IMR-90 (cell line): ENCODE measurements at regions not wholly inside any gene's neighbourhood (a gene's known extent, or its start where the extent isn't known, plus 50 kb on each side); places are given as distances from the start of the nearest gene placed in this dataset.

Source experiments
- ATAC-seq: fragments of 200-7000 bp; cut with Tn5 transposase; 2 replicates; pipeline ENCODE4 v1.9.1; 2020; ENCODE audit warnings: low read depth, mild to moderate bottlenecking, moderate library complexity
- BruUV-seq: library from RNA; stranded (reverse); fragments of 400-500 nt; replicated peaks from 2 replicates; lab custom pipeline; 2021; lab: Mats Ljungman, UMichigan
- CTCF ChIA-PET: fragments of 300-600 bp; formaldehyde crosslinking; extraction: SDS; loops from one replicate; lab custom pipeline; 2021; ENCODE audit warnings: antibody characterized with exemption; lab: Yijun Ruan, JAX
- POLR2A ChIA-PET: fragments of 300-600 bp; sonication (Branson Sonifier 250); formaldehyde crosslinking; loops from one replicate; lab custom pipeline; 2022; ENCODE audit warnings: antibody characterized with exemption; ENCODE audit not compliant: unreplicated experiment; lab: Charles Lee
- DNase-seq: peaks from one replicate; pipeline ENCODE4 v3.0.0; 2013
- H2AFZ ChIP-seq: replicated peaks from 2 replicates; pipeline ENCODE3; 2013; ENCODE audit warnings: low read length, mild to moderate bottlenecking; ENCODE audit not compliant: poor library complexity
- H2AK5ac ChIP-seq: 2 replicates; pipeline ENCODE4 v1.6.1; 2013; ENCODE audit warnings: low read depth, low read length, inconsistent platforms
- H2AK9ac ChIP-seq: replicated peaks from 2 replicates; pipeline ENCODE3; 2013; ENCODE audit warnings: mild to moderate bottlenecking, low read depth, low read length, moderate library complexity; ENCODE audit not compliant: poor library complexity
- H2BK120ac ChIP-seq: 2 replicates; pipeline ENCODE4 v1.6.1; 2013; ENCODE audit warnings: low read depth, low read length, inconsistent platforms
- H2BK15ac ChIP-seq: 3 replicates; pipeline ENCODE4 v1.6.1; 2013; ENCODE audit warnings: low read depth, low read length, inconsistent platforms
- H2BK20ac ChIP-seq: 2 replicates; pipeline ENCODE4 v1.6.1; 2013; ENCODE audit warnings: low read depth, mild to moderate bottlenecking, inconsistent platforms, low read length, moderate library complexity
- H2BK5ac ChIP-seq: 2 replicates; pipeline ENCODE4 v1.6.1; 2013; ENCODE audit warnings: mild to moderate bottlenecking, low read depth, low read length, inconsistent platforms; ENCODE audit not compliant: poor library complexity, severe bottlenecking
- H3K14ac ChIP-seq: replicated peaks from 2 replicates; pipeline ENCODE4 v1.6.1; 2013; ENCODE audit warnings: low read depth, low read length, inconsistent platforms
- H3K18ac ChIP-seq: 2 replicates; pipeline ENCODE4 v1.6.1; 2013; ENCODE audit warnings: low read depth, low read length, control low read depth
- H3K23ac ChIP-seq: 2 replicates; pipeline ENCODE4 v1.6.1; 2013; ENCODE audit warnings: low read depth, low read length, inconsistent platforms
- H3K27ac ChIP-seq: 2 replicates; pipeline ENCODE4 v1.5.1; 2013; ENCODE audit warnings: mild to moderate bottlenecking, control low read depth, low read length; ENCODE audit not compliant: insufficient read depth
- H3K27me3 ChIP-seq: 2 replicates; pipeline ENCODE4 v1.6.1; 2013; ENCODE audit warnings: low read length; ENCODE audit not compliant: control insufficient read depth, insufficient read depth
- H3K36me3 ChIP-seq: 2 replicates; pipeline ENCODE4 v1.6.1; 2013; ENCODE audit warnings: low read length, mixed read lengths; ENCODE audit not compliant: control insufficient read depth, insufficient read depth
- H3K4ac ChIP-seq: 2 replicates; pipeline ENCODE4 v1.6.1; 2013; ENCODE audit warnings: low read depth, low read length, inconsistent platforms
- H3K4me1 ChIP-seq: 2 replicates; pipeline ENCODE4 v1.6.1; 2013; ENCODE audit warnings: low read length, mixed read lengths; ENCODE audit not compliant: control insufficient read depth, insufficient read depth
- H3K4me2 ChIP-seq: 2 replicates; pipeline ENCODE4 v1.6.1; 2013; ENCODE audit warnings: low read depth, mild to moderate bottlenecking, control low read depth, low read length, moderate library complexity
- H3K4me3 ChIP-seq: 2 replicates; pipeline ENCODE4 v1.5.1; 2013; ENCODE audit warnings: low read depth, mild to moderate bottlenecking, control low read depth, low read length, moderate library complexity; ENCODE audit not compliant: insufficient read depth
- H3K56ac ChIP-seq: 2 replicates; pipeline ENCODE4 v1.6.1; 2013; ENCODE audit warnings: low read length, inconsistent platforms; ENCODE audit not compliant: insufficient read depth; ENCODE audit errors: extremely low read depth
- H3K79me1 ChIP-seq, 2 experiments: 2 replicates each; pipeline ENCODE4 v1.6.1; 2013; ENCODE audit warnings: low read length in 2 of 2, inconsistent platforms in 1 of 2, low read depth in 1 of 2
- H3K9ac ChIP-seq: 2 replicates; pipeline ENCODE4 v1.6.1; 2013; ENCODE audit warnings: low read depth, low read length, control low read depth
- H3K9me1 ChIP-seq: 2 replicates; pipeline ENCODE4 v1.6.1; 2013; ENCODE audit warnings: low read length, inconsistent platforms; ENCODE audit not compliant: insufficient read depth
- H3K9me3 ChIP-seq: 2 replicates; pipeline ENCODE4 v1.6.1; 2013; ENCODE audit warnings: low read length; ENCODE audit not compliant: control insufficient read depth, insufficient read depth
- H4K20me1 ChIP-seq: 2 replicates; pipeline ENCODE4 v1.6.1; 2013; ENCODE audit warnings: low read length, inconsistent platforms; ENCODE audit not compliant: insufficient read depth
- H4K5ac ChIP-seq: 2 replicates; pipeline ENCODE4 v1.6.1; 2013; ENCODE audit warnings: mild to moderate bottlenecking, low read depth, low read length, control low read depth
- H4K8ac ChIP-seq, 2 experiments: 2 replicates each; pipeline ENCODE4 v1.6.1; 2013; ENCODE audit warnings: low read depth in 2 of 2, low read length in 2 of 2, control low read depth in 1 of 2, inconsistent platforms in 1 of 2
- H4K91ac ChIP-seq: 2 replicates; pipeline ENCODE4 v1.6.1; 2013; ENCODE audit warnings: low read depth, low read length, inconsistent platforms; ENCODE audit not compliant: insufficient read depth
- ELK1 ChIP-seq: fragments of 150-350 bp; IDR thresholded peaks from 2 replicates; pipeline ENCODE4 v1.6.1; 2016; ENCODE audit warnings: low read depth, mild to moderate bottlenecking, low read length, moderate library complexity, borderline replicate concordance
- WGBS, 2 experiments: methylation state at CpG; one replicate each; pipeline versions ENCODE4 v1.1.5 to v1.1.7; 2013; ENCODE audit warnings: missing lambda C conversion rate in 2 of 2; ENCODE audit not compliant: insufficient read length in 1 of 2; ENCODE audit errors: extremely low coverage in 2 of 2; 5-methylcytosine and 5-hydroxymethylcytosine counted together
- dilution Hi-C: fragments of 300-500 bp; cut with HindIII; formaldehyde crosslinking; loops from one replicate; pipeline ENCODE4 v1.14.3; 2018; ENCODE audit warnings: low sequenced_read_pairs; ENCODE audit not compliant: unreplicated experiment
- in situ Hi-C: fragments of 300-500 bp; cut with MboI; formaldehyde crosslinking; loops from 3 replicates; pipeline ENCODE4 v1.14.3; 2019; ENCODE audit warnings: low sequenced_read_pairs, inconsistent platforms, mixed read lengths
- intact Hi-C: fragments of 100-400 bp; cut with micrococcal nuclease; formaldehyde crosslinking; loops from 2 replicates; pipeline ENCODE4 v1.10.0; 2022

- Histone ChIP-seq H3K9me3 (no peaks in the 10 kb centered on the region; the same call in none of the 2 replicates), H3K23ac (no peak overlapping the region), H2AK5ac (no peak overlapping the region), H3K9ac (no peak overlapping the region), H3K36me3 (no peaks in the 10 kb centered on the region), H3K4ac (no peak overlapping the region), H3K18ac (no peak overlapping the region), H3K56ac (no peak overlapping the region), H2AFZ (no peak overlapping the region), H4K20me1 (no peaks in the 10 kb centered on the region), H2BK15ac (no peak overlapping the region), H4K5ac (no peak overlapping the region), H2BK5ac (no peak overlapping the region), H2BK120ac (no peak overlapping the region), H3K27me3 (no peaks in the 10 kb centered on the region), H3K27ac (no peak overlapping the region), H3K4me1 (no peaks in the 10 kb centered on the region), H3K9me1 (no peaks in the 10 kb centered on the region), H3K4me2 (no peak overlapping the region), H2AK9ac (no peak overlapping the region), H3K4me3 (no peak overlapping the region), H4K91ac (no peak overlapping the region), H3K79me1 (no peaks in the 10 kb centered on the region), H3K14ac (no peak overlapping the region), H2BK20ac (no peak overlapping the region), H4K8ac (no peak overlapping the region)
- intact Hi-C loops (no loop called here), dilution Hi-C loops (no loop called here), in situ Hi-C loops (no loop called here)
- CTCF ChIA-PET, result no interaction called here
- no peak for ATAC-seq
- no TSS peak for BruUV-seq
- POLR2A ChIA-PET, result no interaction called here
- TF ChIP-seq ELK1, result no peak
- no CpG with 5 or more reads among the region's 1 CpG for WGBS, 2 experiments
- no peak for DNase-seq
These were observed 58.0 kb downstream of the RBFOX3 start for GRCh38 chr17:79552824-79553223.
